ENCODE measurements at regions not wholly inside any gene's neighbourhood (a gene's known extent, or its start where the extent isn't known, plus 50 kb on each side); places are given as distances from the start of the nearest gene placed in this dataset.

GRCh38 chr1:199319341-199319740 is 680.5 kb downstream of the PTPRC start:
- Histone ChIP-seq H4K20me1 (ENCODE audit: insufficient read depth, low read length) (no peaks in the 10 kb centered on the region), H3K27ac (ENCODE audit: extremely low read length, insufficient read depth, low read length) (no peak overlapping the region), H3K27me3 (ENCODE audit: control insufficient read depth in 1 of 2, insufficient read depth in 2 of 2, low read length in 2 of 2) (no peaks in the 10 kb centered on the region), H3K36me3 (replicated peaks in 1 of 2; ENCODE audit: control insufficient read depth in 1 of 2, insufficient read depth in 2 of 2, low read length in 2 of 2) (no peaks in the 10 kb centered on the region), H3K79me2 (ENCODE audit: insufficient read depth, low read length) (no peaks in the 10 kb centered on the region), H3K4me2 (ENCODE audit: low read depth, low read length) (no peak overlapping the region), H3K4me1 (ENCODE audit: insufficient read depth, low read length) (no peaks in the 10 kb centered on the region), H3K4me3 (replicated peaks in 1 of 3; ENCODE audit: insufficient read depth in 1 of 3, low read depth in 2 of 3, low read length in 3 of 3) (no peak overlapping the region), H2AFZ (ENCODE audit: low read length) (no peak overlapping the region), H3K9ac (ENCODE audit: insufficient read depth, low read depth, low read length) (no peak overlapping the region), H3K9me3 (ENCODE audit: low read length) (peaks cover 4% of the 10 kb centered on the region; the same call in 1 of the 2 replicates)
- no TSS peak for BruUV-seq (replicated peaks)
- ChIA-PET CTCF (ENCODE audit: low intra/inter-chr PET ratio, low total read pairs) (no interaction called here), POLR2A (no interaction called here)
- no peak for ATAC-seq
- 18% methylated on average over 3 of the region's 3 CpGs for WGBS (ENCODE audit: low lambda C conversion rate)
- TF ChIP-seq ZMYM3 (CRISPR knock-in tag; IDR thresholded peaks at IDR 0.05), result no peak
- TF ChIP-seq MZF1 (CRISPR knock-in tag; IDR thresholded peaks at IDR 0.05; ENCODE audit: borderline replicate concordance), result no peak
- no peak for TF ChIP-seq TRIM24 (CRISPR knock-in tag; IDR thresholded peaks at IDR 0.05)
- TF ChIP-seq ZNF749 (CRISPR knock-in tag; IDR thresholded peaks at IDR 0.05; ENCODE audit: borderline replicate concordance), result no peak
- no peak for TF ChIP-seq KLF9 (CRISPR knock-in tag; IDR thresholded peaks at IDR 0.05; ENCODE audit: low read depth)
- no peak for TF ChIP-seq HNF4A (CRISPR knock-in tag; IDR thresholded peaks at IDR 0.05)
- TF ChIP-seq, protein P1, sequence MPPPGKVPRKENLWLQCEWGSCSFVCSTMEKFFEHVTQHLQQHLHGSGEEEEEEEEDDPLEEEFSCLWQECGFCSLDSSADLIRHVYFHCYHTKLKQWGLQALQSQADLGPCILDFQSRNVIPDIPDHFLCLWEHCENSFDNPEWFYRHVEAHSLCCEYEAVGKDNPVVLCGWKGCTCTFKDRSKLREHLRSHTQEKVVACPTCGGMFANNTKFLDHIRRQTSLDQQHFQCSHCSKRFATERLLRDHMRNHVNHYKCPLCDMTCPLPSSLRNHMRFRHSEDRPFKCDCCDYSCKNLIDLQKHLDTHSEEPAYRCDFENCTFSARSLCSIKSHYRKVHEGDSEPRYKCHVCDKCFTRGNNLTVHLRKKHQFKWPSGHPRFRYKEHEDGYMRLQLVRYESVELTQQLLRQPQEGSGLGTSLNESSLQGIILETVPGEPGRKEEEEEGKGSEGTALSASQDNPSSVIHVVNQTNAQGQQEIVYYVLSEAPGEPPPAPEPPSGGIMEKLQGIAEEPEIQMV (CRISPR knock-in tag; IDR thresholded peaks at IDR 0.05; ENCODE audit: low read depth), result no peak
- TF ChIP-seq HNF1A (IDR thresholded peaks at IDR 0.05; ENCODE audit: low read depth), result no peak
- TF ChIP-seq HNF1A (CRISPR knock-in tag; IDR thresholded peaks at IDR 0.05; ENCODE audit: borderline replicate concordance), result no peak
- TF ChIP-seq LBX2 (CRISPR knock-in tag; IDR thresholded peaks at IDR 0.05; ENCODE audit: borderline replicate concordance), result no peak
- TF ChIP-seq ZNF333 (CRISPR knock-in tag; IDR thresholded peaks at IDR 0.05; ENCODE audit: borderline replicate concordance), result no peak
- TF ChIP-seq ZNF431 (CRISPR knock-in tag; IDR thresholded peaks at IDR 0.05; ENCODE audit: borderline replicate concordance, low read depth), result no peak
- no peak for DNase-seq (ENCODE audit: low spot score)
- FAIRE-seq, result no peak
- in situ Hi-C loops (cut with HindIII; ENCODE audit: extremely low pct_ligation_motif_present, low pct_unique_long_range_greater_than_20kb), result no loop called here
- intact Hi-C loops (cut with micrococcal nuclease; ENCODE audit: unreplicated experiment), result no loop called here
